MCF 10A (cell line): ENCODE measurements at regions not wholly inside any gene's neighbourhood (a gene's known extent, or its start where the extent isn't known, plus 50 kb on each side); places are given as distances from the start of the nearest gene placed in this dataset.

Source experiments
- BruUV-seq: library from RNA; stranded (reverse); fragments of 400-500 nt; replicated peaks from 2 replicates; lab custom pipeline; 2021; lab: Mats Ljungman, UMichigan
- CTCF ChIA-PET: fragments of 300-600 bp; sonication (Branson Sonifier 250); formaldehyde crosslinking; extraction: SDS; loops from one replicate; lab custom pipeline; 2021; ENCODE audit warnings: antibody characterized with exemption, inconsistent platforms; lab: Yijun Ruan, JAX
- POLR2A ChIA-PET: fragments of 300-600, 350-650 bp; sonication (Branson Sonifier 250); formaldehyde crosslinking; extraction: SDS; loops from one replicate; lab custom pipeline; 2020; ENCODE audit warnings: antibody characterized with exemption, inconsistent platforms; lab: Yijun Ruan, JAX
- DNase-seq: peaks from one replicate; pipeline ENCODE4 v3.0.0-alpha.2; 2018; ENCODE audit not compliant: unreplicated experiment
- H3K27ac Mint-ChIP-seq: one replicate; pipeline ENCODE4 v1.8.0; 2022; ENCODE audit warnings: mild to moderate bottlenecking, low read depth, mixed read lengths; ENCODE audit not compliant: unreplicated experiment
- H3K27me3 Mint-ChIP-seq: one replicate; pipeline ENCODE4 v1.8.0; 2022; ENCODE audit warnings: mixed read lengths; ENCODE audit not compliant: insufficient read depth, unreplicated experiment
- H3K36me3 Mint-ChIP-seq: one replicate; pipeline ENCODE4 v1.8.0; 2022; ENCODE audit warnings: mild to moderate bottlenecking, moderate library complexity, mixed read lengths; ENCODE audit not compliant: insufficient read depth, unreplicated experiment
- H3K4me1 Mint-ChIP-seq: one replicate; pipeline ENCODE4 v1.8.0; 2022; ENCODE audit warnings: mixed read lengths; ENCODE audit not compliant: insufficient read depth, unreplicated experiment
- H3K4me3 Mint-ChIP-seq: one replicate; pipeline ENCODE4 v1.8.0; 2022; ENCODE audit warnings: mild to moderate bottlenecking, moderate library complexity, mixed read lengths; ENCODE audit not compliant: unreplicated experiment
- H3K9me3 Mint-ChIP-seq: one replicate; pipeline ENCODE4 v1.8.0; 2022; ENCODE audit warnings: mixed read lengths; ENCODE audit not compliant: unreplicated experiment
- intact Hi-C: fragments of 100-400 bp; cut with micrococcal nuclease; formaldehyde crosslinking; loops from 2 replicates; pipeline ENCODE4 v1.14.1; 2022
- TF ChIP-seq, protein P1 (sequence below): fragments of 200-600 bp; IDR thresholded peaks from one replicate; pipeline ENCODE4 v1.8.0; 2022; ENCODE audit warnings: antibody characterized with exemption, mild to moderate bottlenecking; ENCODE audit not compliant: unreplicated experiment

DNA sequence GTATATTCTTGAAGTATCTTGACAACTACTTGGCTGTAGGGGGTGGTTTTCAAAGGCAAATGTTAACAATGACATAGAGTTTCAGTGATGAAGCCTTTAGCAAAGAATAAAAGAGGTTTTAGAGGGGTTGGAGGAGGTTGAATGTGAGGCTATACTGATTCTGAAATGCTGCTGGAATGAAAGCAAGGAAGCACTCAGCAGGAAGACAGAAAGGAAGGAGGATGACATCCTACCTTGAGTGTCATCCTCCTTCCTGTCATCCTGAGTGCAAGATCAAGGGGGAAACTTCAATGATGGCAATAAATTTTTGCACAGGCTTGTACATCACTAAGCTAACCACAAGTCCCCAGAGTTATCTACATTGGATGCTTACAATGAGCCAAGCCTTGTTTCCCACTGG lies 120.5 kb downstream of the APIP start:
- no peak overlapping the region for H3K27ac Mint-ChIP-seq

DNA sequence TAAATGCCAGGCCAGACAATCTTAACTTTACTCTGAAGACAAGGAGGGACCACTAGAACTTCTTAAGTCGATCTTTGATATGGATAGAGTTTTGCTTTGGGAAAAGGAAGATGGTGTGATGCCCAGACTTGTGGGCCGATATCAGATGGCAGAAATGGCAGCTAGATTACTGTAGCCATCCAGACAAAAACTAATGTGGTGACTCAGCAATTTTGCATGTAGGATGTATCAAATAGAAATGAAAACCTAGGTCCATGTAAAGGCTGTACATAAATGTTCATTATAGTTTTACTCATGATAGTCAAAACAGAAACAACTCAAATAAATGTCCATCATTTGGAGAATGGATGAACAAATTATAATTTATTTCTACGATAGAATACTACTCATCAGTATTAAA lies 121.5 kb downstream of the APIP start:
- no TSS peak for BruUV-seq
- H3K27ac Mint-ChIP-seq: no peak overlapping the region
- POLR2A ChIA-PET: no interaction called here

More for the DNA sequence above, 120.5 kb downstream of the APIP start:
- CTCF ChIA-PET: interaction anchor here (1.1 kb wide), 1 partner anchor 94 kb away, joined by 4 read pairs; no protein-coding TSS in a partner anchor
- POLR2A ChIA-PET: interaction anchor here (0.8 kb wide), 1 partner anchor 23 kb away, joined by 3 read pairs; no protein-coding TSS in a partner anchor
- no peak for DNase-seq
- Mint-ChIP-seq H3K9me3 (no peaks in the 10 kb centered on the region), H3K4me3 (no peak overlapping the region), H3K4me1 (no peaks in the 10 kb centered on the region), H3K27me3 (no peaks in the 10 kb centered on the region), H3K36me3 (no peaks in the 10 kb centered on the region)
- TF ChIP-seq, protein P1, sequence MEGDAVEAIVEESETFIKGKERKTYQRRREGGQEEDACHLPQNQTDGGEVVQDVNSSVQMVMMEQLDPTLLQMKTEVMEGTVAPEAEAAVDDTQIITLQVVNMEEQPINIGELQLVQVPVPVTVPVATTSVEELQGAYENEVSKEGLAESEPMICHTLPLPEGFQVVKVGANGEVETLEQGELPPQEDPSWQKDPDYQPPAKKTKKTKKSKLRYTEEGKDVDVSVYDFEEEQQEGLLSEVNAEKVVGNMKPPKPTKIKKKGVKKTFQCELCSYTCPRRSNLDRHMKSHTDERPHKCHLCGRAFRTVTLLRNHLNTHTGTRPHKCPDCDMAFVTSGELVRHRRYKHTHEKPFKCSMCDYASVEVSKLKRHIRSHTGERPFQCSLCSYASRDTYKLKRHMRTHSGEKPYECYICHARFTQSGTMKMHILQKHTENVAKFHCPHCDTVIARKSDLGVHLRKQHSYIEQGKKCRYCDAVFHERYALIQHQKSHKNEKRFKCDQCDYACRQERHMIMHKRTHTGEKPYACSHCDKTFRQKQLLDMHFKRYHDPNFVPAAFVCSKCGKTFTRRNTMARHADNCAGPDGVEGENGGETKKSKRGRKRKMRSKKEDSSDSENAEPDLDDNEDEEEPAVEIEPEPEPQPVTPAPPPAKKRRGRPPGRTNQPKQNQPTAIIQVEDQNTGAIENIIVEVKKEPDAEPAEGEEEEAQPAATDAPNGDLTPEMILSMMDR: no peak
- no TSS peak for BruUV-seq
- intact Hi-C loops: no loop called here

DNA sequence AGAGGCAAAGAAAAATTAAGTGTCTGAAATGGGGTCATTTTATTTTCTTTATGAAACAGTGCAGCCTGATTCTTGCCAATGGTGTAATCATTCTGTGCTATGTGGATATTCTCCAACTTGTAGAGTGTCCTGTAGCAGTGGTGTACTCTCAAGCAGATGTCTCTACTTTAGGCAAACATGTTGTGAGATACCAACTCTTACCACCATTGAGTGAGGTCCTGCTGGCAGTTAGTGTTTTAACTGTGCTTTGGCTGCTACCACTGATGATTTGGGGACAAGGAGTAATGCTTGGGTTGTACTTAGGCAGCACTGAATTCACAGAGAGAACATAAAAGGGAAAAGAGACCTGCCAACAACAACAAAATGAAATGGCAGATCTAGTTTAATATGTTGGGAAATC lies 122.5 kb downstream of the APIP start:
- H3K27ac Mint-ChIP-seq: no peak overlapping the region
- ChIA-PET CTCF (interaction anchor here (0.5 kb wide), 1 partner anchor 21 kb away, joined by 3 read pairs; no protein-coding TSS in a partner anchor), POLR2A (no interaction called here)
- no peak overlapping the region for H3K4me3 Mint-ChIP-seq
- BruUV-seq: no TSS peak
- no peaks in the 10 kb centered on the region for H3K27me3 Mint-ChIP-seq
- TF ChIP-seq, protein P1: no peak
- H3K36me3 Mint-ChIP-seq: no peaks in the 10 kb centered on the region
- no peak for DNase-seq
- intact Hi-C loops: no loop called here
- peaks cover 8% of the 10 kb centered on the region for H3K9me3 Mint-ChIP-seq
- H3K4me1 Mint-ChIP-seq: no peaks in the 10 kb centered on the region

More for the DNA sequence above, 121.5 kb downstream of the APIP start:
- intact Hi-C loops: no loop called here
- peaks cover 5% of the 10 kb centered on the region for H3K9me3 Mint-ChIP-seq
- TF ChIP-seq, protein P1: no peak
- no peaks in the 10 kb centered on the region for H3K4me1 Mint-ChIP-seq
- no peak for DNase-seq
- no peaks in the 10 kb centered on the region for H3K36me3 Mint-ChIP-seq
- H3K4me3 Mint-ChIP-seq: no peak overlapping the region
- CTCF ChIA-PET: no interaction called here
- no peaks in the 10 kb centered on the region for H3K27me3 Mint-ChIP-seq

DNA sequence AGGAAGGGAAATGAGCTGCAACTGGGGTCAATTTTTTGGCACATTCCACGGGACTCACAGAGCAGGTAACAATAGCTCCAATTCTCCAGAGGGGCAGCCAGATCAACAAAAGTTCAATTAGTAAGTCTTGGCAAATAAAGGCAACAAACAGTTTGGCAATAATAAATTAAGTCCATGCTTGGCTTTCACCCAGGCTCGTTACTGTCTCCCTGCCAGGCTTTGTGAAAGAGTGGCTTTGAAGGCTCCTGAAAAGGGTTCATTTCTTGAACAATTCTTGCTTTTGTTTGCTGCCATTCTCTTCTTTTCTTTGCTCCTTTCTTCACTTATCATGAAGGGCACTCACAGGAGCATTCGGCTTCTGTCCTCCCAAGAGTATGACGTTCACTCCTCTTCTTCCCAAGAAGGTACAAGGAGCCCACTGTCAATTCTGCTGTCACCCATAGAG lies 123.3 kb downstream of the APIP start:
- intact Hi-C loops: no loop called here

More for the DNA sequence above, 123.3 kb downstream of the APIP start:
- Mint-ChIP-seq H3K4me3 (no peak overlapping the region), H3K4me1 (no peaks in the 10 kb centered on the region), H3K36me3 (no peaks in the 10 kb centered on the region), H3K27me3 (no peaks in the 10 kb centered on the region), H3K27ac (no peak overlapping the region), H3K9me3 (peaks cover 8% of the 10 kb centered on the region)
- TF ChIP-seq, protein P1: no peak
- BruUV-seq: no TSS peak
- CTCF ChIA-PET: interaction anchor here (1.0 to 2.0 kb wide), 2 partner anchors 8 to 10 kb away, joined by 4 read pairs; no protein-coding TSS in a partner anchor
- DNase-seq: no peak
- POLR2A ChIA-PET: no interaction called here
